GM12872 (cell line): ENCODE measurements at regions not wholly inside any gene's neighbourhood (a gene's known extent, or its start where the extent isn't known, plus 50 kb on each side); places are given as distances from the start of the nearest gene placed in this dataset.

Source experiments
- CTCF ChIP-seq: IDR thresholded peaks from 3 replicates; pipeline ENCODE4 v1.5.1; 2011; ENCODE audit warnings: low read depth, mild to moderate bottlenecking, low read length, moderate library complexity; ENCODE audit not compliant: insufficient read depth

- no peak for TF ChIP-seq CTCF
Observed at GRCh38 chr15:69892351-69892750, 205.4 kb downstream of the TLE3 start.

GRCh38 chr15:69893086-69893485 is 204.6 kb downstream of the TLE3 start:
- no peak for TF ChIP-seq CTCF

- no peak for TF ChIP-seq CTCF
Observed at GRCh38 chr15:69893863-69894262, 203.9 kb downstream of the TLE3 start.

GRCh38 chr15:69895202-69895601 is 202.5 kb downstream of the TLE3 start:
- TF ChIP-seq CTCF = no peak

DNA sequence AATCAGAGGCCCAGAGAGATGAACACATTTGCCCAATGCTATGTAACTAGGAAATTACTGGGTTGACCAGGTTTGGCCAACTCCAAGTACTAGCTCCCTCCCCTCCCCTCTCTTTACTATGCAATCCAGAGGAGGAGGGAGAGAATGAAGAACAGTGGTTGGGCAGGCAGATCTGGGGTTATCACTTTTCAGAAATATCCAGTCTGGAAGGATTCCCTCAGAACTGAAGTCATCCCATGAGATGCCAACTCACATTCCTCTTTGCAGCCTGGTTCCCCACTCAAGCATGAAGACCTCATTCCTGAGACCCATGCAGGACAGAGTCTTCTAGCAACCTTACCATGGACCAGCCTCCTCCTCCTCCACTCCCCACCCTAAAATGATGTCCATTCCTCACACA is 201.1 kb downstream of the TLE3 start:
- no peak for TF ChIP-seq CTCF

GRCh38 chr15:69897061-69897460 is 200.7 kb downstream of the TLE3 start:
- TF ChIP-seq CTCF = no peak

- TF ChIP-seq CTCF = no peak
Observed at GRCh38 chr15:69897471-69898237, 200.1 kb downstream of the TLE3 start.
